Omental fat pad (tissue), 3 donors: ENCODE measurements at regions not wholly inside any gene's neighbourhood (a gene's known extent, or its start where the extent isn't known, plus 50 kb on each side); places are given as distances from the start of the nearest gene placed in this dataset.
"Not testable (repeated sequence)": the region's sequence is repeated elsewhere in the genome, so short reads cannot be mapped to it uniquely, and the experiment has no call there.

ENCODE experiments used
- ATAC-seq: fragments of 150-250 bp; one replicate; pipeline ENCODE4 v1.9.1; 2016; ENCODE audit warnings: mild to moderate bottlenecking, moderate library complexity; ENCODE audit not compliant: low FRiP score
- DNase-seq: peaks from one replicate; pipeline ENCODE4 v3.0.0-alpha.2; 2019; ENCODE audit warnings: low spot score
- CTCF ChIP-seq, 3 donors: fragments of 450-650 bp; IDR thresholded peaks; one replicate each; pipeline ENCODE4 v1.5.1; 2016 to 2017; ENCODE audit warnings: antibody characterized with exemption in 3 of 3, mild to moderate bottlenecking in 3 of 3, moderate library complexity in 2 of 3

DNA sequence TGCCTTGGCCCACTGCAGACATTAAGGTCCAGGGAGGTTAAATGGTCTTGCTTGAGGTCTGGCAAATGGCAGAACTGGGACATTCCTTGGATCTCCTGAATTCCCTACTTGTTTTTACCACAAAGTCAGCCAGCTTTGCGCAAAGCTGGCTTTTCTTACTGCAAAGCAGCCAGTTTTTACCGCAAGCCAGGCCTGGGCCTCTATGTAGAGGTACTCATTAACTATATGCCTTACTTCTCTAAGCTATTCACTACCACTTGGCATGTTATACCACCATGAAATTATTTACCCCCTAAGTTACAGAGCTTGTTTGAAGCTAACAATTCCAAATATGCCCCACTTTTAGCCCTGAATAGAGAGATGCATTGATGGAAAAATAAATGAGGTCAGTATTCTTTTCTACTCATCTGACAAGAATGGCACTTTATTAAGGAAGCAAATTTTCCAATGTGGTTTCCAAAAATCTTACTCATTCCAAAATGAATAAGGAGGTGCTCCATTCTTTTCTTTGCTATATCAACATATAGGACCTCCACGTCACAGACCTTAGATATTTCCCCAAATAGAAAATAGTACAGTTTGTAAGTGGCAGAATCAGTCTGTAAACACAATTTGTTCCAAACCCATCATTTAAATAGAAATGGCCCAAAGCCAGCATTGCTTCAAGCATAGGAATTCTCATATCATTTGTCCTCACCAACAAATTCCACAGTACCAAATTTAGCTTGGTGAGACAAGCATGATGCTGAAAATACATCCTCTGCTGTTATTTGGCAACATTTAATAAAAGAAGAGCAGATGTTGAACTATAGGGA lies 143.9 kb upstream of the TSC22D1 start:
- ATAC-seq (no peak), DNase-seq (no peak)
- TF ChIP-seq CTCF (IDR thresholded peaks at IDR 0.05): no peak

- no peak for TF ChIP-seq CTCF (IDR thresholded peaks at IDR 0.05)
- DNase-seq: no peak
- no peak for ATAC-seq
Measured at GRCh38 chr13:44718467-44718866, 142.3 kb upstream of the TSC22D1 start.

- DNase-seq (no peak), ATAC-seq (no peak)
- TF ChIP-seq CTCF (IDR thresholded peaks at IDR 0.05): no peak
Measured at GRCh38 chr13:44715287-44716230, 139.4 kb upstream of the TSC22D1 start.

- DNase-seq (no peak), ATAC-seq (peak; percentile 54)
- TF ChIP-seq CTCF (IDR thresholded peaks at IDR 0.05): no peak
Measured at GRCh38 chr13:44713788-44714469, 137.8 kb upstream of the TSC22D1 start.

GRCh38 chr13:44711706-44712105 lies 135.6 kb upstream of the TSC22D1 start:
- no peak for TF ChIP-seq CTCF (IDR thresholded peaks at IDR 0.05)
- no peak for ATAC-seq
- DNase-seq: no peak

- DNase-seq (no peak), ATAC-seq (no peak)
- no peak for TF ChIP-seq CTCF (IDR thresholded peaks at IDR 0.05)
Measured at GRCh38 chr13:44710576-44710975, 134.4 kb upstream of the TSC22D1 start.

DNA sequence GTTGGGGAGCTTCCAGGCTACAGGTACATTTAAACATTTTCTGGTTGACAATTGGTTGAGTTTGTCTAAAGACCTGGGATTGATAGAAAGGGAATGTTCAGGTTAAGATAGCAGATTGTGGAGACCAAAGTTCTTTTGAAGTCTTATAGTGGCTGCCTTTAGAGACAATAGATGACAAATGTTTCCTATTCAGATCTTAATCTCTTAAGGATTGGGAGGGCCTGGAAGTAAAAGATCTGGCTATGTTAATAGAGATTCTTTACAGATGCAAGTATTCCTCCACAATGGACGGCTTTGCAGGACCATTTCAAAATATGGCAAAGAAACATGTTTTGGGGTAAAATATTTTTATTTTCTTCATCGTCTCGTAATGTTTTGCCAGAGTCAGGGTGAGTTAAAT lies 128.7 kb upstream of the TSC22D1 start:
- ATAC-seq, DNase-seq: not testable (repeated sequence)
